HG03060 (cell line): ENCODE measurements at regions not wholly inside any gene's neighbourhood (a gene's known extent, or its start where the extent isn't known, plus 50 kb on each side); places are given as distances from the start of the nearest gene placed in this dataset.

Experiments
- ATAC-seq: cut with Tn5 transposase; IDR thresholded peaks from one replicate; pipeline ENCODE4 v1.9.1; 2021; ENCODE audit warnings: low read depth, moderate number of reproducible peaks; ENCODE audit not compliant: unreplicated experiment

GRCh38 chr4:181971973-181972372 lies 271.2 kb upstream of the TENM3 start:
- no peak for ATAC-seq

- no peak for ATAC-seq
Observed at GRCh38 chr4:181976764-181977163, 266.4 kb upstream of the TENM3 start.

GRCh38 chr4:181982437-181982836 lies 260.8 kb upstream of the TENM3 start:
- ATAC-seq = no peak

GRCh38 chr4:181982856-181983255 lies 260.3 kb upstream of the TENM3 start:
- no peak for ATAC-seq

GRCh38 chr4:181987392-181987791 lies 255.8 kb upstream of the TENM3 start:
- ATAC-seq = no peak

DNA sequence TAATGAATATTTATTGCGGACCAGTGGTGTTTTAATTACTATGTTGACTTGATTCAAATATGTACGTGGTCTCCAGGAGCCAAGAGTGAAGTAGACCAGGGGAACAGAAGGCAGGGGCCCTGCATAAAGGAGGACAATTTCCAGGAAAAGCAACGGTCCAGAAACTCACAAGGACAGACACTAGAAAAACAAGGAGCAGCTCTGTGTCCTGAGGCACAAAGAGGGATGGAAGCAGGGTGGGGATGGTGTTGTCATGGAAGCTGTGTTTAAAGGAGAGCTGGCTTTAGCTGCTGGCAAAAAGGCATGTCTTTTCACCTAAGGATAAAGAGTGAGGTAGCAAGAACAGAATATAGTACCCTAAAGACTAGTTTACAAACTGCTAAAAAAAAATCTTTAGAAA lies 254.1 kb upstream of the TENM3 start:
- no peak for ATAC-seq

DNA sequence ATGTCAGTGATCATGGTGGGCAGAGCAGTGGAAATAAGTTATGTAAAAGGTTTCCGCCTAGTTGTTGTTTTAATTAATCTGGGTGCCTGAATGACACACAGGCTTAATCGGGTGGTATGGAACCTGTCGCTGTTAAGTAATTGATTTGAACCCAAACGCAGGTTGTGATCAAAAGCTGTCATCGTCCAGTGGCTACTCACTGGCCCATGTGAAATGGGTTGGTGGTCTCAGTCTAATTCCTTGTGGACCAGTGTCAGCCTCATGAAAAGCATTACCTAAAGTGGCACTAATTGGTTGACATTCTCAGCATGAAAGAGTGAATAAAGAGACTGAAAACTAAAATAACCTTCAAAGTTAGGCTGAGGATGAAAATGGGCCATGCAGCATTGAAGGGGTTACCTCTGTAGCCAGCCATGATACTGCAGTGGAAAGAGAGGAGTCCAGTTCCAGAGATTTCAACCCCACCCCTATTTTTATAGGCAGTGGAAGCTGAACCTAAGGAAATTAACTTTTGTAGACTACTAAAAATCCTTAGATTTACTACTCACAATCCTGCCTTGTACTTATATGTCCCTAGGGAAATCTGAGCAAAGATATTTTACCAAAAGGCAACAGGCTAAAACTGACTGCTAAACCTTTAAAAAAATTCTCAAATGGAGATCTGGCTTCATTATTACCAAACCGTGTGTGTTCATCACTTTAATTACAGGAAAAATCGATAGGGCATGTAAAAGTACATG lies 251.7 kb upstream of the TENM3 start:
- no peak for ATAC-seq

GRCh38 chr4:181998398-181999295 lies 244.6 kb upstream of the TENM3 start:
- ATAC-seq = no peak

DNA sequence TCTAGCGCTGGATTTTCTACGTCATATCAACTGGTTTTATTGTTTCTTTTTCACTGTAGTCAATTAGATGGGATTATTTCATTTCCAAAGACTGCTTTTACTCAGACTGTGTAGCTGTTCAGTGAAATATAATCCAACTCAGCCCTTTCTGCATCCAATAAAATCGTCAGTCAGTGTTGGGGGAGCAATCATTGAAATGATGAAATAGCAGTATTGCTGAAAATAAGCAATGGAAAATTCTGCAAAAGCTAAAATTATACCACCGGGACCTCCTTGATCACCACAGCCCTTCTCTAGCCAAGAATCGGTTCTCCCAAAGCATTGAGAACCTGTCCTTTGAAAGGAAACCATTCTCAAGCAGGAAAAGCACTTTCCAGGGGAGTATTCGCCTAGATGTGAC lies 243.1 kb upstream of the TENM3 start:
- no peak for ATAC-seq

GRCh38 chr4:182010876-182011275 lies 232.3 kb upstream of the TENM3 start:
- no peak for ATAC-seq

- no peak for ATAC-seq
Observed at GRCh38 chr4:182014164-182014563, 229.0 kb upstream of the TENM3 start.

GRCh38 chr4:182015014-182015413 lies 228.2 kb upstream of the TENM3 start:
- ATAC-seq = no peak

GRCh38 chr4:182015893-182016292 lies 227.3 kb upstream of the TENM3 start:
- ATAC-seq = no peak

- no peak for ATAC-seq
Observed at GRCh38 chr4:182017038-182017437, 226.2 kb upstream of the TENM3 start.

GRCh38 chr4:182018691-182019090 lies 224.5 kb upstream of the TENM3 start:
- ATAC-seq = peak; percentile 15

DNA sequence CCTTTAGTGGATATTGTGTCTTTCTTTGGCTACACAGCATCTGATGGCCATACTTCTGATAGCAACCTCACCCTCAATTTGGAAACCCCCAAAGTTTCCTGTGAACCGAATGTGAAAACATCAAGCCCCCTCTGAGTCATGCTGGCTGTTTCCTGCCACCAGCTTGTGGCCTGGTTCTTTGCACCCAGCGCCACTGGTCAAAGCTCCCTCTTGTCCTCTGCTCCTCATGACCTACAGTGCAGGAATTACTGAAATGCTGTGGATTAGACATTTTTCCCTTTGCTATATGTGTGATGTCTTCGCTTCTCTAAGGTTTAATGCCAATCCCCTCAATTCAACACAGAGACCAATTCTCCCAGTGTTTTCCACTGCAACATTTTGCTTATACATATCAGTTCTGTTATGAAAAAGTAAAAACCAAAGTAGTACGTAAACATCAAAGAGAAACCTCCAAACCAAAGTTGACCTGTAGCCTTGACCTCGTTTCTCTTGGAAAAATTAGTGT lies 224.0 kb upstream of the TENM3 start:
- ATAC-seq = peak; percentile 83

DNA sequence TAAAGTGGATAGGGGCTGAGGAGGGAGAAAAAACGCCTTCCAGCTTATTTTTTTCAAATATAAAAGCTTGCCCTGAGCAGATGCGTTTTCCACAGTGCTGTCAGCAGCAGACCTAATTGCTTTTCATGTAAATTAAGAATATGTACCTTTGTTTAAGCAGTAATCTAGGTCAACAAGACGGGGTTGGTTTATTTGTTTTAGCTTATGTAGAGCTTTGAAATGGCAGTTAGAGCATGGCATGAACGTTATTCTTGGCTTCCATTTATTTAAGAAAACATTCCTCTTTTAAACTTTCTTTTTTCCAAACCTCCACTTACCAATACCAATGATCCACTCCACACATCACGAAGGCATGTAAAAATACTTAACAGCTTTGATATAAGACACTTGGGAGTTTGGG lies 220.3 kb upstream of the TENM3 start:
- ATAC-seq = no peak

GRCh38 chr4:182023469-182023868 lies 219.7 kb upstream of the TENM3 start:
- ATAC-seq = no peak

- no peak for ATAC-seq
Observed at GRCh38 chr4:182042945-182043344, 200.3 kb upstream of the TENM3 start.

- ATAC-seq = no peak
Observed at GRCh38 chr4:182048871-182049270, 194.3 kb upstream of the TENM3 start.

- no peak for ATAC-seq
Observed at GRCh38 chr4:182056866-182057265, 186.3 kb upstream of the TENM3 start.

- no peak for ATAC-seq
Observed at GRCh38 chr4:182062458-182062857, 180.7 kb upstream of the TENM3 start.
